ENCODE measurements at regions not wholly inside any gene's neighbourhood (a gene's known extent, or its start where the extent isn't known, plus 50 kb on each side); places are given as distances from the start of the nearest gene placed in this dataset.

DNA sequence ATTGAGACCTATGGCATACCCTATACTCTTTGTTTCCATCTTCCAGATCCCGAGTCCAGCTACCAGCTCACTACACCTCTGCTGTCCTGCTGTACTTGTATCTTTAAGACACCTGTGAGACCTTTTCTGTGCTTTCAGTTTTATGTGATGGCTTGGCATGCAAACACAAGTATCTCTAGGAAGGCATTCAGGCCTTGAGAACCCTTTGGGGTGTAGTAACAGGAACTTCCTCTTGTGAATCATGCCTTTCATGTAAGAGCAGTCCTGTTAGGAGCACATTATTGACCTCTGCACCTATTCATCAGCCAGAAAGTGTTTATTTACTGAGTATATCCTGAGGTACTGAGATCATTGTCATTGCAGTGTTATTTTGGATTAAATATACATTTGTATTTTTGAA is 87.0 kb upstream of the HTR2A start:
- DNase-seq (ENCODE audit: low read depth) = no peak
- H3K4me3 ChIP-seq (ENCODE audit: low read depth, low read length) = no peak overlapping the region
- TF ChIP-seq, protein P1, sequence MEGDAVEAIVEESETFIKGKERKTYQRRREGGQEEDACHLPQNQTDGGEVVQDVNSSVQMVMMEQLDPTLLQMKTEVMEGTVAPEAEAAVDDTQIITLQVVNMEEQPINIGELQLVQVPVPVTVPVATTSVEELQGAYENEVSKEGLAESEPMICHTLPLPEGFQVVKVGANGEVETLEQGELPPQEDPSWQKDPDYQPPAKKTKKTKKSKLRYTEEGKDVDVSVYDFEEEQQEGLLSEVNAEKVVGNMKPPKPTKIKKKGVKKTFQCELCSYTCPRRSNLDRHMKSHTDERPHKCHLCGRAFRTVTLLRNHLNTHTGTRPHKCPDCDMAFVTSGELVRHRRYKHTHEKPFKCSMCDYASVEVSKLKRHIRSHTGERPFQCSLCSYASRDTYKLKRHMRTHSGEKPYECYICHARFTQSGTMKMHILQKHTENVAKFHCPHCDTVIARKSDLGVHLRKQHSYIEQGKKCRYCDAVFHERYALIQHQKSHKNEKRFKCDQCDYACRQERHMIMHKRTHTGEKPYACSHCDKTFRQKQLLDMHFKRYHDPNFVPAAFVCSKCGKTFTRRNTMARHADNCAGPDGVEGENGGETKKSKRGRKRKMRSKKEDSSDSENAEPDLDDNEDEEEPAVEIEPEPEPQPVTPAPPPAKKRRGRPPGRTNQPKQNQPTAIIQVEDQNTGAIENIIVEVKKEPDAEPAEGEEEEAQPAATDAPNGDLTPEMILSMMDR (conservative IDR thresholded peaks at IDR 0.05; ENCODE audit: low read depth, low read length) = no peak

DNA sequence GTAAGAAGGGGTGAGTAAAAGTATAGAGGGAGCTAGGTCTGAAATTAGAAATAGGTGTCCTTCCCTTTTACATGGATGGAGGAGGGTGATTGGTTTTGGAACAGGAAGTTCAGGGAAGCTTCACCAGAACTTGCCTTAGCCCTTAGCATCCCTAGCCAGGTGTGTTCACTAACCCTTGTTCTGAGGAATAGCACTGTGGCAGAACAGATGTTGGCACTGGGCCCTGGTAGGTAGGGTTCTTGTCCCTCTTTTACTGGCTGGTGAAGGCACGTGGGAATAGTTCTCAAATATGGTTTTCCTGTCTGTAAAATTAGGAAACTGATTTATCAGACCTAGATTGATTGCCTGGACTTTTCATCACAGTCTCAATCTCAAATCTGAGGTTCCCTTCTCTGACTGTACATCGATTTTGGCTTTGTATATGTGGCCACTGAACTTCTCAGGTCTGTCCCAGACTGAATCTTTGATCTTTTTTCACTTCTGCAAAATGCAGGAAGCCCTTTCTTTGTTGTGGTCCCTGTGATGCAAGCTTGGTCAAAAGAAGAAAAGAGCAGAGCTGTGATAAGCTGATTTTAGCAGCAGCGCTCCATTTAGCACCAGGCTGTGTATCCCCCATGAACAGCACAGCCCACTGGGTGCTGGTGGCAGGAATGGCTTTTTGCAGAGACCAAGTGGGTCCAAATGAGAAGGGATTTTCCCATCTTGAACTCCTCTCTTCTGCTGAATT is 86.2 kb upstream of the HTR2A start:
- TF ChIP-seq, protein P1 (conservative IDR thresholded peaks at IDR 0.05; ENCODE audit: low read depth, low read length) = no peak
- H3K4me3 ChIP-seq (ENCODE audit: low read depth, low read length) = no peak overlapping the region
- no peak for DNase-seq (ENCODE audit: low read depth)

DNA sequence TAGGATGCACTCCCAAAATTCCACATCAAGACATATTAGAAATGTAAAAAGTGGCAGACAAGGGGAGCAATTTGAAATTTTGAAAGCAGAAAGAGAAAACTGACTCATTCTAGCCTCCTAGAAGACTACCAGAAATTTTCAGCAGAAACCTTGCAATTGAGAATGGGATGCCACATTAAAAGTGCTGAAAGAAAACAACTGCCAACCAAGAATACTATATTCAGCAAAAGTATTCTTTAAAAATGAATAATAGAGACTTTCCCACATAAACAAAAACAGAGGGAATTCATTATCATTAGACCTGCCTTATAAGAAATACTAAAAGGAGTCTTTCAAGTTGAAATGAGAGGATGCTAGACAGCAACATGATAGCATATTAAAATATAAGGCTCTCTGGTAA is 78.3 kb upstream of the HTR2A start:
- no peak overlapping the region for H3K4me3 ChIP-seq (ENCODE audit: low read depth, low read length)
- TF ChIP-seq, protein P1 (conservative IDR thresholded peaks at IDR 0.05; ENCODE audit: low read depth, low read length) = no peak
- DNase-seq (ENCODE audit: low read depth) = no peak

DNA sequence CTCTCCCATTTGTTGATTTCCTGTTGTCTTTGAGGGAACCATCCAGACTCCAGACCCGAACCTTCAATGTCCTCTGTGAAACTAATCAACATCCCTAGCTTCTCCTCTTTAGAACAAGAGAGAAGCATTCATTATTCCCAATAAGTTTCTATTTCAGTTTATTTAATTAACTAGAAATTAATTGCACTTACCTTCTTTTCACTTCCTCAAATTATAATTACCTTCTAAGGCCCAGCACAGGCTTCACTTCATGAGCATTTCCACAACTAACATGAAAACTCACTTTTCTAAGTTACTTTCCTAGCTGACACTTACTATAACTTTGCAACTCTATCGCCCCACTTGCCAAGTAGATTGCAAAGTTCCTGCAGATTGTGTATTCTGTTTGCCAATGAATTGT is 71.6 kb upstream of the HTR2A start:
- TF ChIP-seq, protein P1 (conservative IDR thresholded peaks at IDR 0.05; ENCODE audit: low read depth, low read length) = no peak
- no peak overlapping the region for H3K4me3 ChIP-seq (ENCODE audit: low read depth, low read length)
- DNase-seq (ENCODE audit: low read depth) = no peak

DNA sequence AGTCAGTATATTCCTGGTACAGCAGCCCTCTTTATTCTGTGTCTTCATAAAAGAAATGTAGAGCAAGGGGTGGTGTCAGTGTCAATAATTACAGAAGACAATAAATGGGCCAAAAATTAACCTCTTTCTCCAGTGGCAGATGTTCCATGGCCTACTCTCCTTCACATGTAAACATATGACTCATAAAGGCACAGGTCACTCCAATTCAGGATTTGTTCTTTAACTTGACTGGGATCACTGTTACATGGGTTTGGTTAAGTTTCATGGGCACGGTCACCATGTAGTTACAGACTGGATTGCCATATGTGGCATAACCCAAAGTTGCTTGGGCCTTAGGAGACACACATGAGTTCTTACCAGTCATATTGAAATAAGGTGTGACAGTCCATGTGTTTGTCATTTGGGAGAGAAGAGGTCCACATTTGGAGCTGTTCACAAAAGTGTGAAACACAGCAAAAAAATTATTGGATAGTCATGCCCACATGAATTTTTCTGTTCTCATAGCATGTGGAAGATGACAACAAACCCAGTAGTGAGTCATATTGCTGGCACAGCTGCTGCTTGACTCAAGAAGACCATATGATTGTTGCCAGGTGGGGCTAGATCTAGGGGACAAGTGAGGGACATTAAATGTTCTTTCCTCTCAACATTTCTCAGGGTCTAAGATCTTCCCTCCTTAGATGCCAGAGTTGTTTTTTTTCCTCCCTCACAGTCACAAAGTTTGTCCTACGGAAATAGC is 68.1 kb upstream of the HTR2A start:
- TF ChIP-seq, protein P1 (conservative IDR thresholded peaks at IDR 0.05; ENCODE audit: low read depth, low read length) = no peak
- no peak for DNase-seq (ENCODE audit: low read depth)

DNA sequence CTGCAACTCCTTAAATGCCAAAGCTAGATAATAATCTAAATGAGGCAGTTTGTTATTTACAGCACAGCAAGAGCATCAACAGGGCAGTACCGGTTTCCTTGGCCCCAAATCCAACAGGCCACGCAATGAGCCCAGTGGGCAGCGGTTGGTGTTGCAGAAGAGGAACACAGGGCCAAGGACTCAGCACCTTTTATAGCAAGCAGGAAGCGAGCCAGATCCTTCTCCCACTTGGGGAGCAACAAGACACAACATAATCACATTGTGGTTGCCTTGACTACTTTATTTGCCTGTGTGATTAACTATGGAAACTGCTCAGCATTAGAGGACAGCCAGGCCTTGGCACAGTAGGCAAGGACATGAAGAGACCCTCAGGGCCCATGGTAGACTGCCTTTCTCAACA is 67.1 kb upstream of the HTR2A start:
- no peak overlapping the region for H3K4me3 ChIP-seq (ENCODE audit: low read depth, low read length)
- DNase-seq (ENCODE audit: low read depth) = no peak

More for the DNA sequence above, 68.1 kb upstream of the HTR2A start:
- H3K4me3 ChIP-seq (ENCODE audit: low read depth, low read length) = no peak overlapping the region

More for the DNA sequence above, 67.1 kb upstream of the HTR2A start:
- TF ChIP-seq, protein P1 (conservative IDR thresholded peaks at IDR 0.05; ENCODE audit: low read depth, low read length) = no peak
